GM20000 (cell line): ENCODE measurements at regions not wholly inside any gene's neighbourhood (a gene's known extent, or its start where the extent isn't known, plus 50 kb on each side); places are given as distances from the start of the nearest gene placed in this dataset.
"Not testable (repeated sequence)": the region's sequence is repeated elsewhere in the genome, so short reads cannot be mapped to it uniquely, and the experiment has no call there.

ENCODE experiments used
- DNase-seq: peaks from one replicate; pipeline ENCODE4 v3.0.0; 2012; ENCODE audit warnings: low spot score
- CTCF ChIP-seq: IDR thresholded peaks from 2 replicates; pipeline ENCODE4 v1.5.1; 2012; ENCODE audit warnings: mild to moderate bottlenecking, control low read depth; ENCODE audit errors: extremely low read depth, missing control alignments

DNA sequence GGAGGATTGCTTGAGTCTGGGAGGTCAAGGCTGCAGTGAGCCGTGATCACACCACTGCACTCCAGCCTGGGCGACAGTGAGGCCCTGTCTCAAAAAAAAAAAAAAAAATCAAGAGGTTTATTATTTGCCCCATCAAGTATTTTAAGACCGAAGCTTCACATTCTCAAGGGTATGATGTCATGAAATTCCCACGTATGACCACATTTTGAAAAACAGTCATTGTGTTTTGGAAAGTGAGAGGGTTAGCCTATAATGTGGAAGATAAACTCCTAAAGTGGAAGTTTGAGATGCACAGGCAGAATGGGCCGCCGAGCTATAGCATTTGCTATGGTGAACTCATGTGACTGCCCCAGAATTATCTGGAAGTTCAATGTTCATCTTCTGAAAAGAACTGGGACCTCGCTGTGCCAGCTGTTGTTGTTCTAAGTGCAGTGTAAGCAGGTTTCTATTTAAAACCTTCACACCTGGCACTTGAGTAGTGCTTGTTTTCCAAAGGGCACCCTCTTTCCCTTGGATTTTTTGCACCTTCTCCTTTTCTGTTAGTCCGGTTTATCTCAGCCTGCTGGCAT, 96.9 kb upstream of the SLC25A33 start:
- no peak for DNase-seq
- TF ChIP-seq CTCF = no peak

GRCh38 chr1:9442986-9443385, 96.3 kb upstream of the SLC25A33 start:
- no peak for TF ChIP-seq CTCF

DNA sequence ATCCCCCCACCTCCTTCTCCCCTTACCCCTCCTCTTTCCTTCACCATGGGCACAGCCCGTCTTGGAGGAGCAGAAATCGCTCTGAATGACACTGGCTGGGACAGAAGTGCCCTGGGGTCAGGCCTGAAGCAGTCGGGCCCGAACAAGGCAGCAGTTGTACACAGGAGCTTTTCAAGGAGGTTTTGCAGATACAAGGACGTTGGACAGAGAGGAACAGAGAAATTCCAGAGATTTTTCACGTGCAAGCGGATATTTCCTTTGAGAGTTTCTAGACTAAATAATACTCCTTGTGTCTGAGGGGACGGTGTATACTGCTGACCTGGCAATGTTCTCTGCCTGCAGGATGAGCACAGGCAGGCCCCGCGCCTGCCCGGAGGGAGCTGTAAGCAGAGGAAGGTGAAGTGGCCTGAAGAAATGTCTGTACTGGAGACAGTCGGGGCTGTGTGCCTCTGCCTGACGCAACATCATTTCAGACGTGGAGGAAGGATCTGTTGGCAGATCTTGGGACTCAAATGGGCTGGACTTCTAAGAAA, 95.3 kb upstream of the SLC25A33 start:
- no peak for DNase-seq
- no peak for TF ChIP-seq CTCF

More at GRCh38 chr1:9442986-9443385, 96.3 kb upstream of the SLC25A33 start:
- no peak for DNase-seq

GRCh38 chr1:9444532-9444931, 94.7 kb upstream of the SLC25A33 start:
- DNase-seq = no peak
- no peak for TF ChIP-seq CTCF

GRCh38 chr1:9445081-9445480, 94.2 kb upstream of the SLC25A33 start:
- not testable (repeated sequence) for DNase-seq

DNA sequence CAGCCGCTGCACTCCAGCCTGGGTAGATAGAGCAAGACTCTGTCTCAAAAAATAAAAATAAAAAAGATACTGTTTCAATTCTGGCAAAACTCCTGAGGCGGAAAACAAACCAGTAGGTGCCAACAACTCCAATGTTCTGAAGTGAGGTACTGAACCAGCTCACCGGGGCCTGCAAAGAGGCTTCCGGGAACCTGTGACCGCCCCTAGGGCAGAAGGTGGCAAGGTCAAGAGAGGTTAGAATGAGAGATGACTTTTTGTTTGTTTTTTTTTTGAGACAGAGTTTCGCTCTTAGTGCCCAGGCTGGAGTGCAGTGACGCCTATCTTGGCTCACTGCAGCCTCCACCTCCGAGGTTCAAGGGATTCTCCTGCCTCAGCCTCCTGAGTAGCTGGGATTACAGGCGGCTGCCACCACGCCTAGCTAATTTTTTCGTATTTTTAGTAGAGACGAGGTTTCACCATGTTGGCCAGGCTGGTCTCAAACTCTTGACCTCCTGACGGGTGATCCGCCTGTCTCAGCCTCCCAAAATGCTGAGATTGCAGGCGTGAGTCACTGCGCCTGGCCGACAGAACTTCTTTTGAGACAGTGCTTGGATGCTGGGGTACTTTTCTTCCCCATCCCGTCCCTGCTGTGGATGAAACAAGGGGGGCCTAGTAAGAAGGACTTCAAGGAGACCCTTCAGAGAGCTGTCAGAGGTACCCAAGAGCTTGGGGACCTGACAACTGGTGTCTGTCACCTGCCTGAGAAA, 91.9 kb upstream of the SLC25A33 start:
- no peak for TF ChIP-seq CTCF
- no peak for DNase-seq

- no peak for DNase-seq
- no peak for TF ChIP-seq CTCF
Observed at GRCh38 chr1:9448132-9449109, 90.8 kb upstream of the SLC25A33 start.
